Heart right ventricle (tissue), 16 donors: ENCODE measurements at regions not wholly inside any gene's neighbourhood (a gene's known extent, or its start where the extent isn't known, plus 50 kb on each side); places are given as distances from the start of the nearest gene placed in this dataset.

Experiments
- ATAC-seq, 8 donors: fragments of 200-7000 bp; cut with Tn5 transposase; one replicate each; pipeline ENCODE4 v1.9.1; 2020; ENCODE audit warnings: mild to moderate bottlenecking in 8 of 8, moderate library complexity in 8 of 8, moderate number of reproducible peaks in 1 of 8
- DNase-seq, 2 donors: peaks; one replicate each; pipeline ENCODE4 v3.0.0-alpha.2; 2020
- H3K27ac ChIP-seq, 10 donors: fragments of 200-600 bp; sonication (generic) in 2 of 10; one replicate each; pipeline versions ENCODE4 v1.5.0 to v1.8.0; 2020 to 2022; ENCODE audit warnings: mild to moderate bottlenecking in 3 of 10
- H3K27me3 ChIP-seq, 7 donors: fragments of 200-600 bp; one replicate each; pipeline ENCODE4 v1.8.0; 2021 to 2022; ENCODE audit warnings: mild to moderate bottlenecking in 2 of 7
- H3K36me3 ChIP-seq, 9 donors: fragments of 200-600 bp; sonication (generic) in 1 of 9; one replicate each; pipeline versions ENCODE4 v1.5.0 to v1.8.0; 2020 to 2022; ENCODE audit warnings: mild to moderate bottlenecking in 2 of 9
- H3K4me1 ChIP-seq, 9 donors: fragments of 200-600 bp; sonication (generic) in 1 of 9; one replicate each; pipeline versions ENCODE4 v1.5.0 to v1.8.0; 2020 to 2022; ENCODE audit warnings: mild to moderate bottlenecking in 4 of 9
- H3K4me3 ChIP-seq, 10 donors: fragments of 200-600 bp; sonication (generic) in 2 of 10; one replicate each; pipeline versions ENCODE4 v1.5.0 to v1.8.0; 2020 to 2022; ENCODE audit warnings: mild to moderate bottlenecking in 7 of 10, moderate library complexity in 2 of 10
- H3K9me3 ChIP-seq, 11 donors: fragments of 200-600 bp in 10 of 11; sonication (generic) in 2 of 11; one replicate each; pipeline versions ENCODE4 v1.5.0 to v1.8.0; 2013 to 2022; ENCODE audit warnings: mild to moderate bottlenecking in 2 of 11, control low read depth in 1 of 11, moderate library complexity in 1 of 11
- WGBS, 2 donors: extraction: QIAGEN DNeasy Blood & Tissue Kit; methylation state at CpG; one replicate each; pipeline ENCODE4 v1.1.7; 2013; ENCODE audit warnings: inconsistent platforms in 1 of 2; 5-methylcytosine and 5-hydroxymethylcytosine counted together
- intact Hi-C, 10 donors: fragments of 100-400 bp; cut with DNase I; formaldehyde crosslinking; loops; one replicate each; pipeline versions ENCODE4 v1.11.1 to v1.14.2; 2022
- TF ChIP-seq, protein P1 (sequence below), 9 donors: fragments of 200-600 bp; sonication (generic) in 2 of 9; IDR thresholded peaks; one replicate each; pipeline versions ENCODE4 v1.5.0 to v1.8.0; 2021 to 2022; ENCODE audit warnings: antibody characterized with exemption in 9 of 9, mild to moderate bottlenecking in 5 of 9, moderate library complexity in 1 of 9
- donor health status: Arrhythmogenic right ventricular cardiomyopathy.
- donor health status: ischemic (EF 13 %, LVEDD 7.1; RV severe dilation, severe dysfunction).
- donor health status: healthy with polysubstance abuse.
- donor health status: DM: no; HTN: yes; CAD: no.
- donor health status: DM: no; HTN: no; CAD: no.
- donor health status: ischemic (EF 25% LVEDD 6.9; RV normal size, moderate dysfunction).
- donor health status: ischemic (EF 25% LVEDD 5.7; RV mildly dilated, moderate dysfunction).
- donor health status: healthy.
- donor health status: DM: yes; HTN: yes; CAD: no.
- donor health status: Ischemic cardiomyopathy.
- donor health status: ischemic (EF 35%, LVEDD 5.7; RV mildly dilated, moderate dysfunction).
- donor health status: nonischemic (EF 11% LVEDD 7.7; RV severe dilation, severe dysfunction).
- donor health status: DM: yes; HTN: yes; CAD: no.
- donor health status: PGD.
- donor health status: ischemic (EF 29% LVEDD 5.4; RV normal size, mild dysfunction).
- donor health status: nonischemic (EF 23%, LVEDD 6.1; RV moderate dilation, normal function).

DNA sequence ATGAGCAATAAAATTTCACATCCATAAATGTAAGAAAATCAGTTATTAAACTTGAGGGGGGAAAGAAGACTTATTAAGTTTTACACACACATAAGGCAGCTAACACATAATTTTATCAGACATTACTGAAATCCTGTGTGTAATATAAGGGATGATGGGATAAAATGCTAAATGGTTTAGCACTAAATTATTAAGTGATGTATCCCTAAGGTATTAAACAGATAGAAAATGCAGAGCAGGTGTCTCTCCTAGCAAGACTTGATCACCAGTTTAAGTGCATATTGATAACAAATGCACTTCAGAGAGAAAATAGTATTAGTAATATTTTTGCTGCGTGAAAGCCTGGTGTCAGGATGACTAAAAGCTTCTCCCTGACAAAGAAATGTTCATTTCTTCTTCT, 172.8 kb upstream of the ZFP64 start:
- Histone ChIP-seq H3K27me3 (peaks cover 0 to 12% (median 0%) of the 10 kb centered on the region in 7 donors), H3K4me3 (no peak overlapping the region), H3K9me3 (no peaks in the 10 kb centered on the region), H3K27ac (no peak overlapping the region), H3K4me1 (no peaks in the 10 kb centered on the region), H3K36me3 (no peaks in the 10 kb centered on the region)
- TF ChIP-seq, protein P1, sequence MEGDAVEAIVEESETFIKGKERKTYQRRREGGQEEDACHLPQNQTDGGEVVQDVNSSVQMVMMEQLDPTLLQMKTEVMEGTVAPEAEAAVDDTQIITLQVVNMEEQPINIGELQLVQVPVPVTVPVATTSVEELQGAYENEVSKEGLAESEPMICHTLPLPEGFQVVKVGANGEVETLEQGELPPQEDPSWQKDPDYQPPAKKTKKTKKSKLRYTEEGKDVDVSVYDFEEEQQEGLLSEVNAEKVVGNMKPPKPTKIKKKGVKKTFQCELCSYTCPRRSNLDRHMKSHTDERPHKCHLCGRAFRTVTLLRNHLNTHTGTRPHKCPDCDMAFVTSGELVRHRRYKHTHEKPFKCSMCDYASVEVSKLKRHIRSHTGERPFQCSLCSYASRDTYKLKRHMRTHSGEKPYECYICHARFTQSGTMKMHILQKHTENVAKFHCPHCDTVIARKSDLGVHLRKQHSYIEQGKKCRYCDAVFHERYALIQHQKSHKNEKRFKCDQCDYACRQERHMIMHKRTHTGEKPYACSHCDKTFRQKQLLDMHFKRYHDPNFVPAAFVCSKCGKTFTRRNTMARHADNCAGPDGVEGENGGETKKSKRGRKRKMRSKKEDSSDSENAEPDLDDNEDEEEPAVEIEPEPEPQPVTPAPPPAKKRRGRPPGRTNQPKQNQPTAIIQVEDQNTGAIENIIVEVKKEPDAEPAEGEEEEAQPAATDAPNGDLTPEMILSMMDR (IDR thresholded peaks at IDR 0.05) = no peak
- WGBS, 2 donors = 66 to 82% methylated on average over 1 of the region's 1 CpG
- DNase-seq (no peak), ATAC-seq (no peak)
- intact Hi-C loops = no loop called here

DNA sequence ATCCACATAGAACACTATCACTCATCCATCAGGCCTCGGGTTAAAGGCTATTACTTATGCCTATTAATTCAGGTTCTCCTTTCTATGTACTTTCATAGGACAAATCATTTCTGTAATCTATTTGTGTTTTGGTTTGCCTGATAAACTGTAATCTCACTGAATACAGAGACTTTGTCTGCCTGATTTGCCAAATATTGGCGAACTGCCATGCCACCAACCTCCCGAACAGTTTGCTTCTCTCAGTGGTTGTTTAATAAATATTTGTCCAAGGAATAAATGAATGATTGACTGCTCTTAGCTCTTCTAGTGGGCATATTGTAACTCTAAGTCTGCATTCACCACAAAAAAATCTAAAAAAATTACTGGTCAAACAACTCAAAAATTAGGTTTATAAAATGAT, 170.1 kb upstream of the ZFP64 start:
- no peak overlapping the region for H3K27ac ChIP-seq
- H3K4me3 ChIP-seq = no peak overlapping the region
- DNase-seq (no peak), ATAC-seq (no peak)
- no peaks in the 10 kb centered on the region for H3K4me1 ChIP-seq
- intact Hi-C loops = no loop called here
- H3K9me3 ChIP-seq = peaks cover 0 to 4% (median 0%) of the 10 kb centered on the region in 11 donors
- TF ChIP-seq, protein P1 (IDR thresholded peaks at IDR 0.05) = no peak
- no peaks in the 10 kb centered on the region for H3K36me3 ChIP-seq
- 86 to 95% methylated on average over 3 of the region's 3 CpGs for WGBS, 2 donors
- H3K27me3 ChIP-seq = peaks cover 0 to 17% (median 0%) of the 10 kb centered on the region in 7 donors

DNA sequence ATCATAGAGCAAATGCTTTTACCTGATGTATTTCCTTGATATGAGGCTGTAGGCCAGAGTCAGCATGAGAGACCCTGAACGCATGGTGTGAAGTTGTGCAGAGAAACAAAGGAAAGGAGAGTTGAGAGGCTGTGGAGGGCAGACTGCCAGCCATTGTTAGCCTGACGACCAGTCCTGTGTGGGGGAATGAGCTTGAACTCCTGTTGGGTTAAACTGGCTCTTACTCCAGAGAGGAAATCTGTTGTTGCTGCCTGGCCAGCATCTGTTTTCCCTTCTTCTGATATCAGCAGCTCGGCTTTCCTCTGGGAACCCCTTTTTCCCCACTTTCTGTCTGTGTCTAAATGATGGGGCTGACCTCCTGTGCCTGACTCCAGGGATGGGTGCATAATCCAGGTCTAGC, 158.2 kb upstream of the ZFP64 start:
- ATAC-seq = peak in 2 of 8 donors; percentile 46 to 57
- Histone ChIP-seq H3K9me3 (peaks cover 0 to 21% (median 0%) of the 10 kb centered on the region in 11 donors), H3K36me3 (no peaks in the 10 kb centered on the region), H3K27ac (no peak overlapping the region), H3K4me3 (no peak overlapping the region), H3K4me1 (peaks cover 0 to 16% (median 0%) of the 10 kb centered on the region in 9 donors), H3K27me3 (no peaks in the 10 kb centered on the region)
- intact Hi-C loops = no loop called here
- TF ChIP-seq, protein P1 (IDR thresholded peaks at IDR 0.05) = no peak
- DNase-seq = peak in 1 of 2 donors; percentile 5
- WGBS, 2 donors = 41 to 51% methylated on average over 3 of the region's 3 CpGs

DNA sequence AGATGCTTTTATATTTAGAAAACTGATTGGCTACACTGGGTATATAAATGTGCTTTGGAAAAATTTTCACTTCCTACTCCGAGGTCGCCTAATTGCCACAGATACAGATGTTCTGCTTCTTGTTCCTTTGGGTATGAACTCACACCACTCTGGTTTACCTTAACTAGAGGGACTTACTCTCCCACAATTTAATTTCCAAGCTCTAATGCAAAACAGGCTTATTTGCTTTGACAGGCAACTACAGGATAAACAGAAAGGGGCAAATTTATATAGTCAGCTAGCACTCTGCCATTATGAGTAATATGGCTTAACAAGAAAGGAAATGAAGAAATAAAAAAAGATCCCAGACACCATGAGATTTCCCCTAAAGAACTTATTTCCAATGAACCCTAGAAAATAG, 156.9 kb upstream of the ZFP64 start:
- intact Hi-C loops = no loop called here
- 57 to 64% methylated on average over 2 of the region's 2 CpGs for WGBS, 2 donors
- TF ChIP-seq, protein P1 (IDR thresholded peaks at IDR 0.05) = no peak
- Histone ChIP-seq H3K27me3 (no peaks in the 10 kb centered on the region), H3K36me3 (no peaks in the 10 kb centered on the region), H3K4me1 (peaks cover 0 to 16% (median 0%) of the 10 kb centered on the region in 9 donors), H3K4me3 (no peak overlapping the region), H3K27ac (no peak overlapping the region), H3K9me3 (peaks cover 0 to 7% (median 0%) of the 10 kb centered on the region in 11 donors)
- DNase-seq (no peak), ATAC-seq (no peak)
